DND-41 (cell line): ENCODE measurements at regions not wholly inside any gene's neighbourhood (a gene's known extent, or its start where the extent isn't known, plus 50 kb on each side); places are given as distances from the start of the nearest gene placed in this dataset.

Source experiments
- ATAC-seq: fragments of 200-7000 bp; cut with Tn5 transposase; 3 replicates; pipeline ENCODE4 v1.9.1; 2021; ENCODE audit warnings: low read depth; ENCODE audit not compliant: insufficient read depth
- DNase-seq: peaks from one replicate; pipeline ENCODE4 v3.0.0-alpha.2; 2020
- H2AFZ ChIP-seq: 2 replicates; pipeline ENCODE4 v1.6.0; 2012; ENCODE audit warnings: low read depth, low read length
- H3K27ac ChIP-seq: 2 replicates; pipeline ENCODE4 v1.5.1; 2012; ENCODE audit warnings: low read length, inconsistent platforms
- H3K27me3 ChIP-seq: fragments of 200-600 bp; sonication (generic); 2 replicates; pipeline ENCODE4 v1.6.0; 2012; ENCODE audit warnings: low read length, mild to moderate bottlenecking, inconsistent platforms; ENCODE audit not compliant: insufficient read depth, poor library complexity
- H3K36me3 ChIP-seq: 2 replicates; pipeline ENCODE4 v1.5.1; 2012; ENCODE audit warnings: low read length, inconsistent platforms; ENCODE audit not compliant: insufficient read depth
- H3K4me1 ChIP-seq: 2 replicates; pipeline ENCODE4 v1.5.1; 2012; ENCODE audit warnings: mild to moderate bottlenecking, low read length; ENCODE audit not compliant: insufficient read depth
- H3K4me2 ChIP-seq: 2 replicates; pipeline ENCODE4 v1.6.0; 2012; ENCODE audit warnings: mild to moderate bottlenecking, moderate library complexity, low read length, inconsistent platforms; ENCODE audit not compliant: insufficient read depth
- H3K4me3 ChIP-seq, 2 experiments: fragments of 200-600 bp in 1 of 2; shearing (Covaris generic) in 1 of 2; 2 replicates each; pipeline ENCODE4 v1.5.1; 2012 to 2016; ENCODE audit warnings: inconsistent platforms in 2 of 2, low read length in 2 of 2, mild to moderate bottlenecking in 2 of 2, low read depth in 1 of 2, moderate library complexity in 1 of 2
- H3K79me2 ChIP-seq: 2 replicates; pipeline ENCODE4 v1.6.0; 2012; ENCODE audit warnings: low read length, inconsistent platforms; ENCODE audit not compliant: insufficient read depth
- H3K9ac ChIP-seq: 2 replicates; pipeline ENCODE4 v1.6.0; 2012; ENCODE audit warnings: low read depth, mild to moderate bottlenecking, inconsistent platforms, low read length, moderate library complexity
- H3K9me3 ChIP-seq: 2 replicates; pipeline ENCODE4 v1.5.1; 2012; ENCODE audit warnings: low read length, moderate library complexity, mild to moderate bottlenecking, inconsistent platforms; ENCODE audit not compliant: insufficient read depth, severe bottlenecking
- H4K20me1 ChIP-seq: 2 replicates; pipeline ENCODE4 v1.6.0; 2012; ENCODE audit warnings: low read length; ENCODE audit not compliant: insufficient read depth
- CTCF ChIP-seq: IDR thresholded peaks from 2 replicates; pipeline ENCODE4 v1.5.1; 2012; ENCODE audit warnings: borderline replicate concordance, low read length, moderate library complexity, mild to moderate bottlenecking; ENCODE audit not compliant: poor library complexity, severe bottlenecking; ENCODE audit errors: extremely low read depth
- EZH2 ChIP-seq: IDR thresholded peaks from 3 replicates; pipeline ENCODE4 v1.6.1; 2012; ENCODE audit warnings: borderline replicate concordance, low read depth, mild to moderate bottlenecking, moderate library complexity, low read length, inconsistent platforms; ENCODE audit not compliant: severe bottlenecking

- Histone ChIP-seq H3K9me3 (no peaks in the 10 kb centered on the region), H3K4me2 (no peak overlapping the region), H3K4me3 (no peak overlapping the region), H3K4me1 (no peaks in the 10 kb centered on the region), H3K79me2 (no peaks in the 10 kb centered on the region), H3K27ac (no peak overlapping the region), H3K36me3 (no peaks in the 10 kb centered on the region), H3K27me3 (no peaks in the 10 kb centered on the region), H4K20me1 (no peaks in the 10 kb centered on the region), H3K9ac (no peak overlapping the region), H2AFZ (no peak overlapping the region)
- DNase-seq (no peak), ATAC-seq (no peak)
- TF ChIP-seq EZH2 = no peak
- TF ChIP-seq CTCF = no peak
Observed at GRCh38 chr9:134536931-134537330, 104.7 kb upstream of the COL5A1 start.

- H3K27me3 ChIP-seq = no peaks in the 10 kb centered on the region
- H4K20me1 ChIP-seq = no peaks in the 10 kb centered on the region
- TF ChIP-seq EZH2 (no peak), CTCF (no peak)
- no peak for ATAC-seq
- H3K27ac ChIP-seq = no peak overlapping the region
- no peaks in the 10 kb centered on the region for H3K9me3 ChIP-seq
- H3K4me2 ChIP-seq = no peak overlapping the region
- no peak overlapping the region for H3K9ac ChIP-seq
- no peak overlapping the region for H2AFZ ChIP-seq
- H3K36me3 ChIP-seq = no peaks in the 10 kb centered on the region
- no peaks in the 10 kb centered on the region for H3K79me2 ChIP-seq
- no peak for DNase-seq
- H3K4me3 ChIP-seq = no peak overlapping the region
- H3K4me1 ChIP-seq = no peaks in the 10 kb centered on the region
Observed at GRCh38 chr9:134537951-134538641, 103.5 kb upstream of the COL5A1 start.

GRCh38 chr9:134538856-134539566, 102.6 kb upstream of the COL5A1 start:
- no peaks in the 10 kb centered on the region for H3K9me3 ChIP-seq
- H3K4me3 ChIP-seq = no peak overlapping the region
- no peak overlapping the region for H3K27ac ChIP-seq
- ATAC-seq = no peak
- TF ChIP-seq CTCF (no peak), EZH2 (no peak)
- no peak overlapping the region for H3K9ac ChIP-seq
- no peak overlapping the region for H2AFZ ChIP-seq
- no peak for DNase-seq
- no peak overlapping the region for H3K4me2 ChIP-seq
- no peaks in the 10 kb centered on the region for H3K36me3 ChIP-seq
- H3K27me3 ChIP-seq = no peaks in the 10 kb centered on the region
- H3K79me2 ChIP-seq = no peaks in the 10 kb centered on the region
- H4K20me1 ChIP-seq = no peaks in the 10 kb centered on the region
- no peaks in the 10 kb centered on the region for H3K4me1 ChIP-seq
